DND-41 (cell line): ENCODE measurements at regions not wholly inside any gene's neighbourhood (a gene's known extent, or its start where the extent isn't known, plus 50 kb on each side); places are given as distances from the start of the nearest gene placed in this dataset.

ENCODE experiments used
- ATAC-seq: fragments of 200-7000 bp; cut with Tn5 transposase; 3 replicates; pipeline ENCODE4 v1.9.1; 2021; ENCODE audit warnings: low read depth; ENCODE audit not compliant: insufficient read depth
- DNase-seq: peaks from one replicate; pipeline ENCODE4 v3.0.0-alpha.2; 2020
- H2AFZ ChIP-seq: 2 replicates; pipeline ENCODE4 v1.6.0; 2012; ENCODE audit warnings: low read depth, low read length
- H3K27ac ChIP-seq: 2 replicates; pipeline ENCODE4 v1.5.1; 2012; ENCODE audit warnings: low read length, inconsistent platforms
- H3K27me3 ChIP-seq: fragments of 200-600 bp; sonication (generic); 2 replicates; pipeline ENCODE4 v1.6.0; 2012; ENCODE audit warnings: low read length, mild to moderate bottlenecking, inconsistent platforms; ENCODE audit not compliant: insufficient read depth, poor library complexity
- H3K36me3 ChIP-seq: 2 replicates; pipeline ENCODE4 v1.5.1; 2012; ENCODE audit warnings: low read length, inconsistent platforms; ENCODE audit not compliant: insufficient read depth
- H3K4me1 ChIP-seq: 2 replicates; pipeline ENCODE4 v1.5.1; 2012; ENCODE audit warnings: mild to moderate bottlenecking, low read length; ENCODE audit not compliant: insufficient read depth
- H3K4me2 ChIP-seq: 2 replicates; pipeline ENCODE4 v1.6.0; 2012; ENCODE audit warnings: mild to moderate bottlenecking, moderate library complexity, low read length, inconsistent platforms; ENCODE audit not compliant: insufficient read depth
- H3K4me3 ChIP-seq, 2 experiments: fragments of 200-600 bp in 1 of 2; shearing (Covaris generic) in 1 of 2; 2 replicates each; pipeline ENCODE4 v1.5.1; 2012 to 2016; ENCODE audit warnings: inconsistent platforms in 2 of 2, low read length in 2 of 2, mild to moderate bottlenecking in 2 of 2, low read depth in 1 of 2, moderate library complexity in 1 of 2
- H3K79me2 ChIP-seq: 2 replicates; pipeline ENCODE4 v1.6.0; 2012; ENCODE audit warnings: low read length, inconsistent platforms; ENCODE audit not compliant: insufficient read depth
- H3K9ac ChIP-seq: 2 replicates; pipeline ENCODE4 v1.6.0; 2012; ENCODE audit warnings: low read depth, mild to moderate bottlenecking, inconsistent platforms, low read length, moderate library complexity
- H3K9me3 ChIP-seq: 2 replicates; pipeline ENCODE4 v1.5.1; 2012; ENCODE audit warnings: low read length, moderate library complexity, mild to moderate bottlenecking, inconsistent platforms; ENCODE audit not compliant: insufficient read depth, severe bottlenecking
- H4K20me1 ChIP-seq: 2 replicates; pipeline ENCODE4 v1.6.0; 2012; ENCODE audit warnings: low read length; ENCODE audit not compliant: insufficient read depth
- EZH2 ChIP-seq: IDR thresholded peaks from 3 replicates; pipeline ENCODE4 v1.6.1; 2012; ENCODE audit warnings: borderline replicate concordance, low read depth, mild to moderate bottlenecking, moderate library complexity, low read length, inconsistent platforms; ENCODE audit not compliant: severe bottlenecking
- TF ChIP-seq, protein P1 (sequence below): IDR thresholded peaks from 2 replicates; pipeline ENCODE4 v1.5.1; 2012; ENCODE audit warnings: borderline replicate concordance, low read length, moderate library complexity, mild to moderate bottlenecking; ENCODE audit not compliant: poor library complexity, severe bottlenecking; ENCODE audit errors: extremely low read depth

DNA sequence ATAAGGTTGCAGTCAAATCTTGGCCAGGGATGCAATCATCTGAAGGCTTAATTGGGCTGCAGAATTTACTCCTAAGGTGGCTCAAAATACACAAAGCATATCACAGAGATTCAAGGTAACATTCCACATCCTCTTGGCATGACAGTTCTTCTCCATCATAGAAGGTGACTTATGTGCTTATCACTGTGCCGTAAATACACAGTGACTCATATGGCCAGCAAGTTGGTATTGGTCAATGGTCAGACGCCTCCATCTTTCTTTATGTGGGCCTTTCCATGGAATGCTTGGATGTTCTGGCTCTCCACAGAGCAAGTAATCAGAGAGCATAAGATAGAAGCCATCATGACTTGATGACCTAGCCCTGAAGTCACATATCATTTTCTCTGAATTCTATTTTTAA, 168.8 kb upstream of the ST8SIA2 start:
- Histone ChIP-seq H3K4me2 (no peak overlapping the region), H3K9ac (no peak overlapping the region), H3K27ac (no peak overlapping the region), H2AFZ (no peak overlapping the region), H3K36me3 (no peaks in the 10 kb centered on the region), H3K27me3 (no peaks in the 10 kb centered on the region), H3K9me3 (no peaks in the 10 kb centered on the region), H3K4me1 (no peaks in the 10 kb centered on the region), H3K4me3 (no peak overlapping the region), H4K20me1 (no peaks in the 10 kb centered on the region), H3K79me2 (no peaks in the 10 kb centered on the region)
- TF ChIP-seq, protein P1, sequence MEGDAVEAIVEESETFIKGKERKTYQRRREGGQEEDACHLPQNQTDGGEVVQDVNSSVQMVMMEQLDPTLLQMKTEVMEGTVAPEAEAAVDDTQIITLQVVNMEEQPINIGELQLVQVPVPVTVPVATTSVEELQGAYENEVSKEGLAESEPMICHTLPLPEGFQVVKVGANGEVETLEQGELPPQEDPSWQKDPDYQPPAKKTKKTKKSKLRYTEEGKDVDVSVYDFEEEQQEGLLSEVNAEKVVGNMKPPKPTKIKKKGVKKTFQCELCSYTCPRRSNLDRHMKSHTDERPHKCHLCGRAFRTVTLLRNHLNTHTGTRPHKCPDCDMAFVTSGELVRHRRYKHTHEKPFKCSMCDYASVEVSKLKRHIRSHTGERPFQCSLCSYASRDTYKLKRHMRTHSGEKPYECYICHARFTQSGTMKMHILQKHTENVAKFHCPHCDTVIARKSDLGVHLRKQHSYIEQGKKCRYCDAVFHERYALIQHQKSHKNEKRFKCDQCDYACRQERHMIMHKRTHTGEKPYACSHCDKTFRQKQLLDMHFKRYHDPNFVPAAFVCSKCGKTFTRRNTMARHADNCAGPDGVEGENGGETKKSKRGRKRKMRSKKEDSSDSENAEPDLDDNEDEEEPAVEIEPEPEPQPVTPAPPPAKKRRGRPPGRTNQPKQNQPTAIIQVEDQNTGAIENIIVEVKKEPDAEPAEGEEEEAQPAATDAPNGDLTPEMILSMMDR = no peak
- no peak for TF ChIP-seq EZH2
- no peak for DNase-seq
- ATAC-seq = no peak

DNA sequence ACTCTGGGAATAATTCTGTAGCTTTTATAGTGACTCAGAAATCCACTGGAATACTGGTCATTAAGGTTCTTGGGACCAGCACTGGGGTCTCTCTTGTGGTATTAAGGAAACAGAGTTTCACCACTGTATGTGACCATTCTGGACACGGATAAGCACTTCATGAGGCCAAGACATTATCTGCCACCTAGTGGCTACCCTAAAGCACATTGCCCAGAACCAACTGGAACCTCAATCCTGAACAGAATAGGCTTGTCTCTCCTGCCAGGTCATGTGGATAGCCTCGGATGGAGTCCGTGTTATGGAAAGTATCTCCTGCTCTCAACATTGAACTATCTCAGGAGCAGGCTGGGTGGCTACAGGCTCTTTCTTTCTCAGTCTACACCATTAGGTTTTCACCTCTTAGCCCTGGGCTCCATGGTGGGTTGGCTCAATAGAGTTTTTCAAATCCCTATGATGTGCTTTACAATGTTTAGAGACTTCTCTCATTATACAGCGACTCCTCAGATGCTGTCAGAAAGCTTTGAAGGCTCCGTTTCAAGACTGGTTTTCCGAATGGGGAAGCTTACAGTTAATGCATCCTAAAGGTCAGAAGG, 167.6 kb upstream of the ST8SIA2 start:
- H3K36me3 ChIP-seq = no peaks in the 10 kb centered on the region

DNA sequence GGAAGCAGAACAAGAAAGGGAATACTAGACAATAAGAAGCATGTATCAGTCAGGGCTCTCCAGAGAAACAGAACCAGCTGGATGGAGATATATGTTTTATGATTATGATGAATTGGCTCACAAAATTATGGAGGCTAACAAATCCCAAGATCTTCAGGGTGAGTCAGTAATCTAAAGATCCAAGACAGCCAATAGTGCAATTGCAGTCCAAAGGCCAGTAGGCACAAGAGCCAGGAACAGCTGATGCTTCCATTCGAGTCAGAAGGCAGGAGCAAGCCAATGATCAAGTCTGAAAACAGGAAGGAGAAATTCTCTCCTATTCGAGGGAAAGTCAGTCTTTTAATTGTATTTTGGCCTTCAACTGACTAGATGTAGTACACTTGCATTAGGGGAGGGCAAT, 164.9 kb upstream of the ST8SIA2 start:
- Histone ChIP-seq H3K4me1 (no peaks in the 10 kb centered on the region), H3K27ac (no peak overlapping the region), H2AFZ (no peak overlapping the region), H3K4me2 (no peak overlapping the region), H4K20me1 (no peaks in the 10 kb centered on the region), H3K36me3 (no peaks in the 10 kb centered on the region), H3K4me3 (no peak overlapping the region), H3K9ac (no peak overlapping the region), H3K79me2 (no peaks in the 10 kb centered on the region), H3K9me3 (no peaks in the 10 kb centered on the region), H3K27me3 (no peaks in the 10 kb centered on the region)
- DNase-seq = no peak
- ATAC-seq = no peak
- no peak for TF ChIP-seq EZH2
- TF ChIP-seq, protein P1 = no peak

More for the DNA sequence above, 167.6 kb upstream of the ST8SIA2 start:
- TF ChIP-seq, protein P1 = peak; percentile 24
- TF ChIP-seq EZH2 = no peak
- H3K27ac ChIP-seq = no peak overlapping the region
- no peak overlapping the region for H3K4me3 ChIP-seq
- DNase-seq (no peak), ATAC-seq (no peak)
- no peaks in the 10 kb centered on the region for H4K20me1 ChIP-seq
- no peaks in the 10 kb centered on the region for H3K27me3 ChIP-seq
- H3K9ac ChIP-seq = no peak overlapping the region
- H2AFZ ChIP-seq = no peak overlapping the region
- H3K9me3 ChIP-seq = no peaks in the 10 kb centered on the region
- no peak overlapping the region for H3K4me2 ChIP-seq
- H3K4me1 ChIP-seq = no peaks in the 10 kb centered on the region
- no peaks in the 10 kb centered on the region for H3K79me2 ChIP-seq

DNA sequence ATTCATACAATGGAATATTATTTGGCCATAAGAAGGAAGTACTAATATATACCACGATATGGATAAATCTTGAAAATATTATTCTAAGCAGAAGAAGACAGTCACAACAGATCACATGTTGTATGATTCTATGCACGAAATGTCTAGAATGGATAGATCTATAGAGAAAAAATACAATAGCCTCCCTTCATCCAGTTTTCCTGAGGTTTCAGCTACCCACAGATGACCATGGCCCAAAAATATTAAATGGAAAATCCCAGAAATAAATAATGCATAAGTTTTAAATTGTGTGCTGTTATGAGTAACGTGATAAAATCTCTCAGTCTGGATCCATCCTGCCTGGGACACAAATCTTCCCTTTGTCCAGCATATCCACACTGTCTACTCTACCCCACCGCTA, 162.2 kb upstream of the ST8SIA2 start:
- Histone ChIP-seq H4K20me1 (no peaks in the 10 kb centered on the region), H3K27me3 (no peaks in the 10 kb centered on the region), H2AFZ (no peak overlapping the region), H3K79me2 (no peaks in the 10 kb centered on the region), H3K4me1 (no peaks in the 10 kb centered on the region), H3K4me3 (no peak overlapping the region), H3K4me2 (no peak overlapping the region), H3K27ac (no peak overlapping the region), H3K9me3 (no peaks in the 10 kb centered on the region), H3K9ac (no peak overlapping the region), H3K36me3 (no peaks in the 10 kb centered on the region)
- TF ChIP-seq EZH2 = no peak
- TF ChIP-seq, protein P1 = no peak
- ATAC-seq (no peak), DNase-seq (no peak)
